ENCODE measurements at regions not wholly inside any gene's neighbourhood (a gene's known extent, or its start where the extent isn't known, plus 50 kb on each side); places are given as distances from the start of the nearest gene placed in this dataset.
"Not testable (repeated sequence)": the region's sequence is repeated elsewhere in the genome, so short reads cannot be mapped to it uniquely, and the experiment has no call there.

- TF ChIP-seq CTCF (IDR thresholded peaks at IDR 0.05; ENCODE audit: insufficient read depth, low read length, poor library complexity, severe bottlenecking): no peak
- H3K27me3 ChIP-seq (replicated peaks; ENCODE audit: control insufficient read depth, insufficient read depth, low read length): no peaks in the 10 kb centered on the region
- peak overlapping the region; percentile 57 for H3K4me3 ChIP-seq (replicated peaks; ENCODE audit: low read depth, low read length)
- peak; percentile 13 for DNase-seq (ENCODE audit: extremely low read depth, insufficient read length)
- H3K36me3 ChIP-seq (ENCODE audit: control insufficient read depth, insufficient read depth, low read length): no peaks in the 10 kb centered on the region
Observed at GRCh38 chr14:95620659-95621059, 65.6 kb upstream of the TCL1B start.

- DNase-seq (ENCODE audit: extremely low read depth, insufficient read length): no peak
- TF ChIP-seq CTCF (IDR thresholded peaks at IDR 0.05; ENCODE audit: insufficient read depth, low read length, poor library complexity, severe bottlenecking): no peak
- Histone ChIP-seq H3K36me3 (ENCODE audit: control insufficient read depth, insufficient read depth, low read length) (no peaks in the 10 kb centered on the region), H3K4me3 (replicated peaks; ENCODE audit: low read depth, low read length) (no peak overlapping the region), H3K27me3 (replicated peaks; ENCODE audit: control insufficient read depth, insufficient read depth, low read length) (no peaks in the 10 kb centered on the region)
Observed at GRCh38 chr14:95623195-95623594, 63.0 kb upstream of the TCL1B start.

- DNase-seq (ENCODE audit: extremely low read depth, insufficient read length); H3K4me3 ChIP-seq (replicated peaks; ENCODE audit: low read depth, low read length); H3K27me3 ChIP-seq (replicated peaks; ENCODE audit: control insufficient read depth, insufficient read depth, low read length); H3K36me3 ChIP-seq (ENCODE audit: control insufficient read depth, insufficient read depth, low read length): not testable (repeated sequence)
Observed at GRCh38 chr14:95625710-95626109, 60.5 kb upstream of the TCL1B start.

GRCh38 chr14:95635051-95635450 is 51.2 kb upstream of the TCL1B start:
- Histone ChIP-seq H3K4me3 (replicated peaks; ENCODE audit: low read depth, low read length) (no peak overlapping the region), H3K36me3 (ENCODE audit: control insufficient read depth, insufficient read depth, low read length) (no peaks in the 10 kb centered on the region), H3K27me3 (replicated peaks; ENCODE audit: control insufficient read depth, insufficient read depth, low read length) (no peaks in the 10 kb centered on the region)
- TF ChIP-seq CTCF (IDR thresholded peaks at IDR 0.05; ENCODE audit: insufficient read depth, low read length, poor library complexity, severe bottlenecking): no peak
- DNase-seq (ENCODE audit: extremely low read depth, insufficient read length): no peak
